Gastroesophageal sphincter (tissue), 3 donors: ENCODE measurements at regions not wholly inside any gene's neighbourhood (a gene's known extent, or its start where the extent isn't known, plus 50 kb on each side); places are given as distances from the start of the nearest gene placed in this dataset.
A peak's percentile ranks its signal among the peaks of the same experiment; 100 is the strongest.

Source experiments
- POLR2AphosphoS5 ChIP-seq: sonication (generic); formaldehyde crosslinking; IDR thresholded peaks from one replicate; pipeline ENCODE4 v1.6.1; 2017; ENCODE audit warnings: antibody characterized with exemption
- TF ChIP-seq, protein P1 (sequence below), 4 experiments: fragments of 200-600 bp in 2 of 4; fragments of 450-650 bp in 2 of 4; sonication (generic) in 1 of 4; IDR thresholded peaks; one replicate each; pipeline ENCODE4 v1.5.1; 2017 to 2019; ENCODE audit warnings: antibody characterized with exemption in 4 of 4, mild to moderate bottlenecking in 2 of 4, moderate library complexity in 2 of 4

- TF ChIP-seq, protein P1, sequence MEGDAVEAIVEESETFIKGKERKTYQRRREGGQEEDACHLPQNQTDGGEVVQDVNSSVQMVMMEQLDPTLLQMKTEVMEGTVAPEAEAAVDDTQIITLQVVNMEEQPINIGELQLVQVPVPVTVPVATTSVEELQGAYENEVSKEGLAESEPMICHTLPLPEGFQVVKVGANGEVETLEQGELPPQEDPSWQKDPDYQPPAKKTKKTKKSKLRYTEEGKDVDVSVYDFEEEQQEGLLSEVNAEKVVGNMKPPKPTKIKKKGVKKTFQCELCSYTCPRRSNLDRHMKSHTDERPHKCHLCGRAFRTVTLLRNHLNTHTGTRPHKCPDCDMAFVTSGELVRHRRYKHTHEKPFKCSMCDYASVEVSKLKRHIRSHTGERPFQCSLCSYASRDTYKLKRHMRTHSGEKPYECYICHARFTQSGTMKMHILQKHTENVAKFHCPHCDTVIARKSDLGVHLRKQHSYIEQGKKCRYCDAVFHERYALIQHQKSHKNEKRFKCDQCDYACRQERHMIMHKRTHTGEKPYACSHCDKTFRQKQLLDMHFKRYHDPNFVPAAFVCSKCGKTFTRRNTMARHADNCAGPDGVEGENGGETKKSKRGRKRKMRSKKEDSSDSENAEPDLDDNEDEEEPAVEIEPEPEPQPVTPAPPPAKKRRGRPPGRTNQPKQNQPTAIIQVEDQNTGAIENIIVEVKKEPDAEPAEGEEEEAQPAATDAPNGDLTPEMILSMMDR (IDR thresholded peaks at IDR 0.05): peak in 1 of 4 experiments; percentile 31
- no peak for TF ChIP-seq POLR2AphosphoS5
These were observed 81.4 kb upstream of the ANKRD55 start for GRCh38 chr5:56314529-56314928.
